ENCODE measurements at regions not wholly inside any gene's neighbourhood (a gene's known extent, or its start where the extent isn't known, plus 50 kb on each side); places are given as distances from the start of the nearest gene placed in this dataset.

GRCh38 chrX:96373047-96373355 lies 311.6 kb upstream of the DIAPH2 start:
- intact Hi-C loops (cut with micrococcal nuclease; ENCODE audit: unreplicated experiment), result loop anchor here (5.0 kb wide), 3 partner anchors 164 to 389 kb away; no protein-coding TSS in a partner anchor
- no peak overlapping the region for H3K27ac Mint-ChIP-seq (ENCODE audit: unreplicated experiment)
- CTCF ChIA-PET, result interaction anchor here (0.6 to 0.8 kb wide), 2 partner anchors 365 to 380 kb away, joined by 3 to 4 read pairs; no protein-coding TSS in a partner anchor
- no peaks in the 10 kb centered on the region for H3K36me3 Mint-ChIP-seq (ENCODE audit: insufficient read depth, unreplicated experiment)
- TF ChIP-seq CTCF (IDR thresholded peaks at IDR 0.05; ENCODE audit: unreplicated experiment), result no peak
- H3K9me3 Mint-ChIP-seq (ENCODE audit: low read depth, unreplicated experiment), result no peaks in the 10 kb centered on the region
- no peaks in the 10 kb centered on the region for H3K27me3 Mint-ChIP-seq (ENCODE audit: unreplicated experiment)
- no TSS peak for BruUV-seq (replicated peaks)
- H3K4me3 Mint-ChIP-seq (ENCODE audit: low read depth, unreplicated experiment), result no peak overlapping the region
- DNase-seq, result no peak
- H3K4me1 Mint-ChIP-seq (ENCODE audit: low read depth, unreplicated experiment), result no peaks in the 10 kb centered on the region

GRCh38 chrX:96376266-96376665 lies 308.4 kb upstream of the DIAPH2 start:
- no peak for DNase-seq
- Mint-ChIP-seq H3K27me3 (ENCODE audit: unreplicated experiment) (no peaks in the 10 kb centered on the region), H3K4me1 (ENCODE audit: low read depth, unreplicated experiment) (no peaks in the 10 kb centered on the region), H3K4me3 (ENCODE audit: low read depth, unreplicated experiment) (no peak overlapping the region), H3K27ac (ENCODE audit: unreplicated experiment) (no peak overlapping the region), H3K9me3 (ENCODE audit: low read depth, unreplicated experiment) (no peaks in the 10 kb centered on the region), H3K36me3 (ENCODE audit: insufficient read depth, unreplicated experiment) (no peaks in the 10 kb centered on the region)
- no TSS peak for BruUV-seq (replicated peaks)
- CTCF ChIA-PET, result no interaction called here
- intact Hi-C loops (cut with micrococcal nuclease; ENCODE audit: unreplicated experiment), result no loop called here
- TF ChIP-seq CTCF (IDR thresholded peaks at IDR 0.05; ENCODE audit: unreplicated experiment), result no peak

- H3K36me3 Mint-ChIP-seq (ENCODE audit: insufficient read depth, unreplicated experiment), result no peaks in the 10 kb centered on the region
- no peaks in the 10 kb centered on the region for H3K27me3 Mint-ChIP-seq (ENCODE audit: unreplicated experiment)
- no peak overlapping the region for H3K27ac Mint-ChIP-seq (ENCODE audit: unreplicated experiment)
- intact Hi-C loops (cut with micrococcal nuclease; ENCODE audit: unreplicated experiment), result no loop called here
- no peak for DNase-seq
- H3K4me1 Mint-ChIP-seq (ENCODE audit: low read depth, unreplicated experiment), result no peaks in the 10 kb centered on the region
- H3K9me3 Mint-ChIP-seq (ENCODE audit: low read depth, unreplicated experiment), result no peaks in the 10 kb centered on the region
- TF ChIP-seq CTCF (IDR thresholded peaks at IDR 0.05; ENCODE audit: unreplicated experiment), result no peak
- CTCF ChIA-PET, result interaction anchor here (0.7 kb wide), 1 partner anchor 382 kb away, joined by 3 read pairs; no protein-coding TSS in a partner anchor
- BruUV-seq (replicated peaks), result no TSS peak
- no peak overlapping the region for H3K4me3 Mint-ChIP-seq (ENCODE audit: low read depth, unreplicated experiment)
These were observed 304.7 kb upstream of the DIAPH2 start for GRCh38 chrX:96379951-96380350.

GRCh38 chrX:96382018-96382417 lies 302.6 kb upstream of the DIAPH2 start:
- H3K27me3 Mint-ChIP-seq (ENCODE audit: unreplicated experiment), result no peaks in the 10 kb centered on the region
- no TSS peak for BruUV-seq (replicated peaks)
- H3K9me3 Mint-ChIP-seq (ENCODE audit: low read depth, unreplicated experiment), result no peaks in the 10 kb centered on the region
- no peak overlapping the region for H3K4me3 Mint-ChIP-seq (ENCODE audit: low read depth, unreplicated experiment)
- no peak overlapping the region for H3K27ac Mint-ChIP-seq (ENCODE audit: unreplicated experiment)
- TF ChIP-seq CTCF (IDR thresholded peaks at IDR 0.05; ENCODE audit: unreplicated experiment), result no peak
- H3K4me1 Mint-ChIP-seq (ENCODE audit: low read depth, unreplicated experiment), result no peaks in the 10 kb centered on the region
- CTCF ChIA-PET, result no interaction called here
- no peaks in the 10 kb centered on the region for H3K36me3 Mint-ChIP-seq (ENCODE audit: insufficient read depth, unreplicated experiment)
- no peak for DNase-seq
- intact Hi-C loops (cut with micrococcal nuclease; ENCODE audit: unreplicated experiment), result no loop called here

- Mint-ChIP-seq H3K4me1 (ENCODE audit: low read depth, unreplicated experiment) (no peaks in the 10 kb centered on the region), H3K27ac (ENCODE audit: unreplicated experiment) (no peak overlapping the region), H3K27me3 (ENCODE audit: unreplicated experiment) (no peaks in the 10 kb centered on the region), H3K9me3 (ENCODE audit: low read depth, unreplicated experiment) (no peaks in the 10 kb centered on the region), H3K36me3 (ENCODE audit: insufficient read depth, unreplicated experiment) (no peaks in the 10 kb centered on the region), H3K4me3 (ENCODE audit: low read depth, unreplicated experiment) (no peak overlapping the region)
- TF ChIP-seq CTCF (IDR thresholded peaks at IDR 0.05; ENCODE audit: unreplicated experiment), result no peak
- CTCF ChIA-PET, result no interaction called here
- DNase-seq, result no peak
- BruUV-seq (replicated peaks), result no TSS peak
- intact Hi-C loops (cut with micrococcal nuclease; ENCODE audit: unreplicated experiment), result no loop called here
These were observed 301.2 kb upstream of the DIAPH2 start for GRCh38 chrX:96383428-96383827.
